HG02623 (cell line): ENCODE measurements at regions not wholly inside any gene's neighbourhood (a gene's known extent, or its start where the extent isn't known, plus 50 kb on each side); places are given as distances from the start of the nearest gene placed in this dataset.
"Not testable (repeated sequence)": the region's sequence is repeated elsewhere in the genome, so short reads cannot be mapped to it uniquely, and the experiment has no call there.

Experiments
- ATAC-seq: cut with Tn5 transposase; IDR thresholded peaks from one replicate; pipeline ENCODE4 v1.9.1; 2021; ENCODE audit warnings: moderate library complexity; ENCODE audit not compliant: unreplicated experiment

GRCh38 chrX:138255373-138255772 is 456.1 kb downstream of the FGF13 start:
- ATAC-seq = no peak

DNA sequence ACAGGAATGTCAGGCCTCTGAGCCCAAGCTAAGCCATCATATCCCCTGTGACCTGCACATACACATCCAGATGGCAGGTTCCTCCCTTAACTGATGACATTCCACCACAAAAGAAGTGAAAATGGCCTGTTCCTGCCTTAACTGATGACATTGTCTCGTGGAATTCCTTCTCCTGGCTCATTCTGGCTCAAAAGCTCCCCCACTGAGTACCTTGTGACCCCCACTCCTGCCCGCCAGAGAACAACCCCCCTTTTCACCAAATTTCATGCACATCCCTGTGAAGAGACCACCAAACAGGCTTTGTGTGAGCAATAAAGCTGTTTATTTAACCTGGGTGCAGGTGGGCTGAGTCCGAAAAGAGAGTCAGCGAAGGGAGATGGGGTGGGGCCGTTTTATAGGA is 447.4 kb downstream of the FGF13 start:
- not testable (repeated sequence) for ATAC-seq

GRCh38 chrX:138270931-138271330 is 440.6 kb downstream of the FGF13 start:
- no peak for ATAC-seq

- not testable (repeated sequence) for ATAC-seq
These were observed 428.8 kb downstream of the FGF13 start for GRCh38 chrX:138282598-138283150.

GRCh38 chrX:138287205-138287877 is 424.2 kb downstream of the FGF13 start:
- no peak for ATAC-seq

DNA sequence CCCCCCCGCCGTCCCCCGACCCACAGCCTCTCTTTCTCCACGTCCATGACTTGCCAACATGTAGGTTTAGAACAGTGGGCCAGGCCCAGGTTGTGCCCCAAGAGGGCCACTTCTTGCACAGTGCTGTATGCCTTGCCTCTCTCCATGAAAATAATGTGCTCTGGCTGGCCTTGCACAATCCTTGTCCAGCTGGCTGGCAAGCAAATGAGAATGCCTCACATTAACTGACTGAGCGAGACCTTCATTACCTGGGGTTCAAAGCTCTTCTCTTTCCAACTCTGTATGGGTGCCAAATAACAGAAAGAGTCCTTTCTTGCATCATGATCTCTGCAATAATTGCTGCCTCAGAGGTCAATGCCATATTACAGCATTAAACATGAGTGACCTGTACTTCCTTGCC is 416.6 kb downstream of the FGF13 start:
- no peak for ATAC-seq

- ATAC-seq = no peak
These were observed 413.2 kb downstream of the FGF13 start for GRCh38 chrX:138298268-138298667.

DNA sequence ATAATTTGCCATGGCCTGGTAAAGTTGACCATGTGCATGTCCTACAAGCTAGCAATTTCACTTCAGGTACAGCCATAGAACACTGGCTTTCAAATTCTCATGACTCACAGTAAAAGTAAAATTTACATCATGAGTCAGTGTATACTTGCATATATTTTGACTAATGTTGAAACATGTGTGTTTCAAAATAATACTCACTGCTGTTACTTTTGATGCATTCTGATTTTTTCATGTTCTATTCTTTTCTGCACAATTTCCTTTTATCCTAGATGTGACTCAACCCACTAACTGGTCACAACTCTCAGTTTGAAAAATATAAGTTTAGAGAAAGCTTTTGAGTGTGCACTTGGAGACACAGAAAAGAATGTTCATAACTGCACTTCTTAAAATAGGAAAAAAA is 365.7 kb downstream of the FGF13 start:
- ATAC-seq = no peak

DNA sequence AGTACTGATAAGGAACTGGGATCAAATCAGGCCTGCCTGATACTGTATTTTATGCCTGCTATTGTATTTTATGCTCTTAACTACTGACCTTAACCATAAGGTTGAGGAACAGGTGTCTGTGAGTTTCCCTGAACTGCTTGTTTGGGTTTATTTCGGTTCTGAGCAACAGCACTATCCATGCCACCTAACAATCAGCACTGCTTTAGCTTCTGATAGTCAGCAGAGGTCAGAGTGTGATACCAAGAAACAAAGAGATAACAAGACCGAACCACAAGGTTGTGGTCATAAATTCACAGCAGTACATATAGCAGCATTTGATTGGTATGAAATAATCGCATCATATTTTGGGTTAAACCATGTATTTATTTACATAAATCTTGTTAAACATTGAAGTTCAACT is 362.2 kb downstream of the FGF13 start:
- no peak for ATAC-seq

GRCh38 chrX:138378876-138379275 is 332.6 kb downstream of the FGF13 start:
- no peak for ATAC-seq

DNA sequence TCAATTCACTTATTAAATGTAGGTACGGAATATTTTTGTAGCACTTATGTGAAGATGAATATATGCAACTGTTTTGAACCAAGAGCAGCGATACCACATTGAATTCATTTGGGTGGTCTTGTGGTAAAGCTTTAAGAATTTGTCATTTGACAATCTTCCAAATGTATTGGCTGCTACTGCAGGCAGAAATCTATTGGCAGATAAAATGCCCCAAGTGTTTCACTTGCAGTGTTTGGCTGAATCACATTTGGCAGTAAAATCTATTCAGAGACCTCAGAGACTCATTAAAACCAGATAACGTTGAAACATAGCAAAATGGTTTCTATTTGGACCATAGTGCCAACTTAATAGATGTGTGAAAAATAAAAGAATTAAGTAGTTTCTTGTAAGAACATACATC is 303.4 kb downstream of the FGF13 start:
- ATAC-seq = no peak

GRCh38 chrX:138411048-138411447 is 300.5 kb downstream of the FGF13 start:
- ATAC-seq = no peak
